Suppressor macrophage treated with lipopolysaccharide for 1 hour (primary cell): ENCODE measurements at regions not wholly inside any gene's neighbourhood (a gene's known extent, or its start where the extent isn't known, plus 50 kb on each side); places are given as distances from the start of the nearest gene placed in this dataset.
"Not testable (repeated sequence)": the region's sequence is repeated elsewhere in the genome, so short reads cannot be mapped to it uniquely, and the experiment has no call there.

Source experiments
- DNase-seq, 3 donors: peaks; one replicate each; pipeline ENCODE4 v3.0.0-alpha.2; 2020 to 2022

DNA sequence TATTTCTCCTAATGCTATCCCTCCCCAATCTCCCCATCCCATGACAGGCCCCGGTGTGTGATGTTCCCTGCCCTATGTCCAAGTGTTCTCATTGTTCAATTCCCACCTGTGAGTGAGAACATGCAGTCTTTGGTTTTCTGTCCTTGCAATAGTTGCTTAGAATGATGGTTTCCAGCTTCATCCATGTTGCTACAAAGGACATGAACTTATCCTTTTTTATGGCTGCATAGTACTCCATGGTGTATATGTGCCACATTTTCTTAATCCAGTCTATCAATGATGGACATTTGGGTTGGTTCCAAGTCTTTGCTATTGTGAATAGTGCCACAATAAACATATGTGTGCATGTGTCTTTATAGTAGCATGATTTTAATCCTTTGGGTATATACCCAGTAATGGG lies 51.3 kb upstream of the RIOK2 start:
- DNase-seq: not testable (repeated sequence)

DNA sequence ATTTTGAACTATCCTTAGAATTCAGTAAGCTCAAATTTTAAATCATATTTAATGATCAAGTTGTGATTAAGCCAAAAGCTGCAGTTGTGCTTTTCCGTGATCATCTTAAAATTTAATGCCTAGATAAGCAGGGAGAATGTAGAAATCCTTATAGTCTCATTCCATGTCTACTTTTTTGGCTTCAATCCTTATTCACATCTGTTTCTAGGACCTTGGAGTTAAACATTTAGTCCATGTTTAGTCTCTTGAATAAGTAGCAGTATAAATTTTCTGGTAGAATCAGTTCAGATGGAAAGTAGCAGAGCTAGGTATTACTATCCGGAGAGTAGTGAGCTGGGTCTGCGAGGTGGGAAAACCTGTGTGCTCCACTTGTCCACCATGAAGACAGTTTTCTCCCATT lies 59.3 kb upstream of the RIOK2 start:
- DNase-seq: no peak

DNA sequence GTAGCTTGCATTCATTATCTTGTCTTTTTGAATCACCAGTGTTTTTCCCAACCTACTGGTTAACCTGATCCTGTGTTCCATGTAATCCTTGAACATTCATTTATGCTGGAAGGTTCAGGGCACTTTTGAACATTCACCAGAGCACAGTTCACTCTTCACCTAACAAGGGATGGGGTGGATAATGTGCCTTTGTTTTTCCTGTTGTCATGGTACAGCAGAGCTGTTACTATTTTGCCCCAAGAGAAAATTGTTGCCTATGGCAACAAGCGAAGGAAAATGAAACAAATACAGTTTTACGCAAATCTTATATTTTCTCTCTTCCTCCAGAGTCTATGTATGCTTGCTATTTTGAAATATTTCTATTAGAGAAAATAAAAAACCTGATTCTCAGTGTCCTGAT lies 60.3 kb upstream of the RIOK2 start:
- no peak for DNase-seq

DNA sequence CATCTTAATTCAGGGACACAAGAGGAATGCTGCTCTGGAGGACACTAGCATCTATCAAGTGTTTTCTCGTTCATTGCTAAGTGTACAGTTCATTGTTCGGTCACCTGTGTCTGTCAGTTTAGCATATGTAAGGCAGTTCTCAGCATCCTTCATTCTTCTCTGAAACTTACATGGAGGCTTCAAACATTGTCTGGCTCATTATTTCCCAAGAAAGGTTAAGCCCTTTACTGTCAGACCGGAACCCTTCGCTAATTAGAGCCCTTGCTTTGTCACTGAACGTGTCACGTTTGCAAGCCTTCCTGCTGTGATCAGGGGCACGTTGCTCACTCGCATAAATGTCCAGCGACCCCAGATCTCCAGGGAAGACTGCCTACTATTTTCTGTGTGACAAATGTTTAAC lies 62.3 kb upstream of the RIOK2 start:
- DNase-seq: no peak

DNA sequence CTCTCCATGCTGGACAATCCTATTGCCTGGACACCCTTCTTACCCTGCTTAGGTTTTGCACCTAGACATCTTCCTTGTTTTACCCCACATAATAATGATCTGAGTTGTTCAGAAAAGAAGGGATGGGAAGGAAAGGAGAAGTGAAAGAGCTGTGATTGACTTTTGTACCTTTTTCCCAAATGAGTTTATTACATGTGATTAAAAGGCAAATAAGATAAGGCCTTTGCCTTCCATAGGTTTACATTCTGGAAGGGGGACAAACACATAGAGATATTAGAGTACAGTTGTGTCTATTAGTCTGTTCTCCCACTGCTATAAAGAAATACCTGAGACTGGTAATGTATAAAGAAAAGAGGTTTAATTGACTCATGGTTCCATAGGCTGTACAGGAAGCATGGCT lies 67.1 kb upstream of the RIOK2 start:
- no peak for DNase-seq

DNA sequence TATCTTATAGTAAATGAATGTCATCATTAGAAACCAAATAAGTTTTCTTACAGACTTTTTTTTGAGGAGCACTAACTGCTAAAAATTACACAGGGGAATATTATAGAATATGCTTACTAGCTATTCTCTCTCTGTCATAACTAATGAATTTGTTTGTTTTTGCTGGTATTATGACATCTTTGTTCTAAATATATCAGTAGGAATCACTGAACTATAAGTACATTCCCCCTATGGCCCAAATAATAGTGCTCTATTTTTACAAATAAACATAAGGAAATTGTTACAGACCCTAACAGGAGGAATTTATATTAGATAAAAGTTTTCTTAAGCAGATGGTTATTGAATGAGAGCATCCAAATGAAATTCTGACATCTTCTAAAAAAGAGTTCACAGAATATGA lies 83.0 kb upstream of the RIOK2 start:
- no peak for DNase-seq

DNA sequence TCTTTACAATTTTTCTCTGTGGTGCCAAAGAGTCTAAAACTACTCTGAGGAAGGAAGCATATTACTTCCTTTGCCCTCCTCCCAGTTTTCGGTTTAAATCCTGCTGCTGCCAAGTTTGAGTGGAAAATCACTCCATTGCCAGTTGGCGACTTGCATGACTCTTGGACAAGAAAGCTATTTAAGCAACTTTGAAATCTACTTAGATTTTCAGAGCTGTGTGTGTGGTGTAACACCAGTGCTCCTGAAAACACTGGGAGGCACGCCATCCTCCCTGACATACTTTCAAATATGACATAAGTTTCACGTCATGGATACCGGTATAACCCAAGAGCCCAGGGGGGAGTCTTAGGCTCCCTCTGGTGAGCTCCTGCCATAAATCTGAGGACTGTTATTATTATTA lies 83.5 kb upstream of the RIOK2 start:
- DNase-seq: no peak

DNA sequence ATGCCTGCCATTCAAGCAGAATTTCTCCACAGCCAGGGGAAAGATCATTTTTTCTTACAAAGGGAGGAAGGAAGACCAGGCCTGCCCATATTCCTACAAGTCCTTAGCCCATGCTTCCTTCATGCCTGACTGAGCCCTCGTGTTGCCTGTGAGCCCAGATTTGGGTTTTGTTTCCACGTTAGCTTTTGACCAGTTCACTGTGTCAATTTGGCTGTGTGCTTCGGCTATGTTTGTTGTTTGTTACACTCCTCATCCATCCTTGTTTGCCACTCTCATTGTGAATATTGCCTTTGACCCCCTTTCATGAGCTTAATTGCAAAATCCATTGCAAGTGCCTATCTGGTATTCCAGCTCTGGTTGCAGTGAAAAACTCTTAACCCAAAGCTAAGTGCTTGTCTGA lies 84.7 kb upstream of the RIOK2 start:
- DNase-seq: no peak

DNA sequence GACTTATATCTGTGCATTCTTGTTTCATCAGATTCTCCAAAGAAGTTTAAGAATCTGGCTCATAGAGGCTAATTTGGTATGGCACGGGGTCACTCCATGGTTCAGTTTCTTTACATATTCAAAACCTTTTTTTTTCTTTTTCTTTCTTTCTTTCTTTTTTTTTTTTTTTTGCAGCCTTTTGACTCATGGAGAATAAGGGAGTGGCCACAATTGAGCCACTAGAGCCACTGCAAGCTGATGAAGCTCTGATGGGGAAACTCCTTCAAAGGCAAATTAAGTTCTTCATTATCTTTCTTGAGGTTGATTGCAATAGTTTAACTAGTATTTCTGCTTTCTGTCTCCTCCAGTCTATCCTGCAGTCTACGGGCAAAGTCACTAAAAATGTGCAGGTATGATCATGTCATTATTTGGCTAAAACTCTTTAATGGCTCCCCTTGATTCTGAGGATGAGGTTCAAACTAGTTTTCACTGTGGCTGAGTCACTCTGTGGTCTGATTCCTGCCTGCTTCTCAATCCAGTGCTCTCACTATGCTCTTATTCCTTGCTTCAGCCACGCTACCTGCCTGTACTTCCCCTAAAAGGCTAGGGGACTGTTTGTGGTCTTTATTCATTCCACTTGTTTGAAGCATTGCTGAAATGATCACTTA lies 93.5 kb upstream of the RIOK2 start:
- no peak for DNase-seq

DNA sequence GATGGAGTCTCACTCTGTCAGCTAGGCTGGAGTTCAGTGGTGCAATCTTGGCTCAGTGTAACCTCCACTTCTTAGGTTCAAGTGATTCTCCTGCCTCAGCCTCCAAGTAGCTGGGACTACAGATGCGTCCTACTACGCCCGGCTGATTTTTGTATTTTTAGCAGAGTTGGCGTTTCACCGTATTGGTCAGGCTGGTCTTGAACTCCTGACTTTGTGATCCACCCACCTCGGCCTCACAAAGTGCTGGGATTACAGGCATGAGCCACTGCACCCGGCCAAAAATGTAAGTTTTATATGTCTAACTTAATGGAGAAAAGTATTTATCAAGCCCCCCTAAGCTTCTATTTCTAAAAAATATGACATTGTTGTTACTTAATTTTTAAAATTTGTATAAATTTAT lies 98.2 kb upstream of the RIOK2 start:
- no peak for DNase-seq

DNA sequence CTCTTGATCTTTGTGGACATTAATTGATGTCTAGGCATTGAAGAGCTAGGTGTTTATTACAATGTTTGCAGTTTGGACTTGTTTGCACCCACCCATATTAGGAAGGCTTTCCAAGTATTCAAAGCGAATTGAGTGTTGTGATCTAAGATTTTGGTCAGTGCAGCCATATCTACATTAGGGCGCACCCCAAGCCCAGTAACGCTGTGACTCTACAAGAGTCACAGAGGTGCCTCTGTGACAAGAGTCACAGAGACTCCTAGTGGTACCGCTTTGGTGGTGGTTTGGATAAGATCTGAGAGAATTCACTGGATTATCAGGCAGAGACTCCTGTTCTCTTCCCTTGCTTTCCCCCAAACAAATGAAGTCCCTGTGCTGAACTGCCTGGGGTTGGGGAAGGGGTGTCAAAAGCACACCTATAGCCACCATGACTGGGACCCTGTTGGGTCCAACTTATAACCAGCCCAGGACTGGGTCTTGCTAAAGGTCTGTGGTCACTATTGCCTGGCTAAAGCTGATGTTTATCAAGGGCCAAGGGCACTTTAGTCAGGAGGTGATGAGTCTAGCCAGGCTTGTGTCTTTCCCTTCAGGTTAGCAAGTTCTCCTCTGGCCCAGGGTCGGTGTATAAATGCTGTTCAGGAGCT lies 114.1 kb upstream of the RIOK2 start:
- DNase-seq: peak in 2 of 3 donors; percentile 23 to 27

DNA sequence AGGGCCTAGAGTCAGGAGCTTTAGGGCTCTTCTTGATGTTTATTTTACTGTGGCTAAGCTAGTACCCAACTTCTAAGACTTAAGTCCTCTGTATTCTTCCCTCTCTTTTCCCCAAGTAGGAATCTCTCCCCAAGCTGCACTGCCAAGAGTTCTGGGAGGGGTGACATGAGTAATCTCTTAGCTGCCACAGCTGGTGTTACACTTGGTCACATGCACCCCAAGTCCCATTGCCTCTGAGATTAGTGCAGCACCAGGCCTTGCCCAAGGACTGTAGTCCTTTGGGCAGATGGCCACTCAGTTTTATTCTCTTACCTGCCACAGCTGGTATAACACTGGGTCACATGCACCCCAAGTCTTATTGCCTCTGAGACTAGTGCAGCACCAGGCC lies 114.7 kb upstream of the RIOK2 start:
- no peak for DNase-seq

DNA sequence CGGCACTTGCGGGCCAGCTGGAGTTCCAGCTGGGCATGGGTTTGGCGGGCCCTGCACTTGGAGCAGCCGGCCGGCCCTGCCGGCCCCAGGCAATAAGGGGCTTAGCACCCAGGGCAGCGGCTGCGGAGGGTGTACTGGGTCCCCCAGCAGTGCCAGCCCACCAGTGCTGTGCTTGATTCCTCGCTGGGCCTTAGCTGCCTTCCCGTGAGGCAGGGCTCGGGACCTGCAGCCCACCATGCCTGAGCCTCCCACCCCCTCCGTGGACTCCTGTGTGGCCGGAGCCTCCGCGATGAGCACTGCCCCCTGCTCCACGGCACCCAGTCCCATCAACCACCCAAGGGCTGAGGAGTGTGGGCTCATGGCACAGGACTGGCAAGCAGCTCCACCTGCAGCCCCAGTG lies 118.1 kb upstream of the RIOK2 start:
- DNase-seq: not testable (repeated sequence)

DNA sequence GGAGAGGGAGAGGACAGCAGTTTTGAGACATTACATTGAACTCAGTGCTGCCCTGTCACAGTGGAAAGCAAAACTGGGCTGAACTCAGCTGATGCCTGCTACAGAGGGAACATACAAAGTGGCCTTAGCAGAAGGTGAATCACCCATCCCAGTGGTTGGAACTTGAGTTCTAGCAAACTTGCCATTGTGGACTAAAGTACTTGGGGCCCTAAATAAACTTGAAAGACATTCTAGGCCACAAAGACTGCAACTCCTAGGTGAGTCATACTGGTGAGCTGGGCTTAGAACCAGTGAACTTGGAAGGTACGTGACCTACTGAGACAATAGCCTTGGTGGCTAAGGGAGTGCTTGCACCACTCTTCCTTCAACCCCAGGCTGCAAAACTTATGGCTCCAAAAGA lies 155.7 kb upstream of the RIOK2 start:
- DNase-seq: no peak

DNA sequence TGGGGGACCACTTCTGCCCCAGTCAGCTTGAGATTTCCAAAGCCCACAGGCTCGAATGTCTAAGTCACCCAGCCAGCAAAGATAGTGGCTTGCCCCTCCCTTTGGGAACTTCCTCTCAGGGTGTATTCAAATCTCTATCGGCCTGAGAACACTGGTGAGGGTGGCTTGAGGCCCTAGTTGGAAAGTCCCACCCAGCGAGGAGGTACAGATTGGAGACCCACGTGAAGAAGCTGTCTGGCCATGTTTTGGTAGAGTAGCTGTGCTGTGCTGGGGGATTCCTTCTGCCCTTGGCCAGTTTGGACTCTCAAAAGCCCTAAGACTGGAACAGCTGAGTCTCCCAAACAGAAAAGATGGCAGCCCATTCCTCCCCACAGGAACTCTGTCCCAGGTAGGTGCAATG lies 172.7 kb upstream of the RIOK2 start:
- DNase-seq: no peak

DNA sequence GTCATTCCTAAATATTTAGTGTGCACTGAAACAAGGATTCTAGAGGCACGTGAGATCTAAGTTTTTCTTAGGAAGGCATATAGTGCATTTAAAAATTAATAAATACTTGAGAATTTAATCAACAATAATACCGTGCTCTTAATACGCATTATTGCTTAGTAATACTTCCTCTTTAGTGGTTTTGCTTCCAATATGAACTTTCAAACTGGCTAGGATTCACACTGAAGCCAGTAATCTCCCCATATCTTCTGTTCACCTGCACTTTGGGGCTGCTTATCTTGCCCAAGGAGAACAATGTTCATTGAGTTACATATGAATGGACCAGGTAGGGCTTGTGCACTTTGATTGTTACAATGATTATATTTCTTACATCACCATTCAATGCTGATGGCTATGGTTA lies 180.5 kb upstream of the RIOK2 start:
- DNase-seq: no peak

DNA sequence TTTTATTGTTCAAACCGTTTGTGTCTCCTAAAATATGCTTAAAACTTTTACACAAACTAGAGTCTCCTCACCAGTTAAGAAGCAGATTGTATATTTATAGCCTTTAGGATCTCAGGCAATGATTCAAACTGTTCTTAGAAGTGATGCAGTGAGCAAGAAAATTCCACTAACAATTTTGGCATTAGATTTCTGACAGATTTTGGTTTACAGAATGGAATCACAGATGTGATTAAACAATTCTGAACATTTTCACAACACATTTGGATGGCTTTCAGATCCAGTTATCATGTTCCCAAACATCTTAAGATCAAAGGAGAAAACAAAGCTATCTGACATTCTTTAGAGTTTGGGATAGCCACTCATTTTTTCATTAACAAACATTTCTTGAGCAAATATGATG lies 181.7 kb upstream of the RIOK2 start:
- no peak for DNase-seq

DNA sequence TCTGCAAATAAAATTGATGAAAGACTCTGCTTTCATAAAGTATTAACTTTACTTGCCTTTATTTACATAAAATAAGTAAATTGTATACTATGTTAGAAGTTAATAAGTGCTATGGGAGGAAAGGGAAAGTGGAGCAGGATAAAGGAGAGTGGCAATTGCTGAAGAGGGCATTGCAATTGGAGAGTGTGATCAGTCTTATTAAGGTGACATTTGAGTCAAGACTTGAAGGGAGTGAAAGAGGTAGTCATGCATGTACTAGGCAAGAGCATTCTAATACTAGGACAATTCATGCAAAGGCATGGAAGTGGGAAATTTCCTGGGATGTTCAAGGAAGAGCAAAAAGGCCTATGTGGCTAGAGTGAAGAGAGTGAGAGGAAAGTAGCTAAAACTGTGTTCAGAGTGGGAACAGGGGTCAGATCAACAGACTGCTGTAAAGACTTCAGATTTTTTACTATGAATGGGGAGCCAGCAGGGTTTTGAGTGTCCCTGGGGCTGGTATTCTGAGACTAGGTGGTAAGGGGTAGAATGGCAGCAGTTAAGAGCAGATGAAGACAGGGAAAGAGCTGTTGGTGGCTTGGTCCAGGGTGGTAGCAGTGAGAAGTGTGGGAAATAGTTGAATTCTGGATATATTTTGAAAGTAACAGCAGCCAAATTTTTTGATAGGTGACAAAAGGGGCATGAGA lies 182.3 kb upstream of the RIOK2 start:
- DNase-seq: no peak

DNA sequence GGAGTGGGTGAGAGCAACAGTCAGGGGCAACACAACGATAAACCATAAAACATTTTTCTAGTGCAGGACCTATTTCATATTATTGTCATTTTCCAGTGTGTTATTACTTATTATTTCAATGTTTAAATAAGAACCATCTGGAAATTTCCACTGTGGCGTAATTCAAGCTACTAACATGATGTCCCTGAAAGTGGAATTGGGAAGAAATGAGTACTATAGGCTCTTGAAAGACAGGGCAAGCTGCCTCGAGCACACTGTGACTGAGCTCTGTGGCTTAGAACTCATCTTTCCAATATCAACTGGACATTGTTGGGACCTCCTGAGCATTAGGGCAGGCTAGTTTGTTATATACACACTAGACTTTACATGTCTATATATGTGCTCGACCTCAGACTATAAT lies 182.9 kb upstream of the RIOK2 start:
- no peak for DNase-seq

DNA sequence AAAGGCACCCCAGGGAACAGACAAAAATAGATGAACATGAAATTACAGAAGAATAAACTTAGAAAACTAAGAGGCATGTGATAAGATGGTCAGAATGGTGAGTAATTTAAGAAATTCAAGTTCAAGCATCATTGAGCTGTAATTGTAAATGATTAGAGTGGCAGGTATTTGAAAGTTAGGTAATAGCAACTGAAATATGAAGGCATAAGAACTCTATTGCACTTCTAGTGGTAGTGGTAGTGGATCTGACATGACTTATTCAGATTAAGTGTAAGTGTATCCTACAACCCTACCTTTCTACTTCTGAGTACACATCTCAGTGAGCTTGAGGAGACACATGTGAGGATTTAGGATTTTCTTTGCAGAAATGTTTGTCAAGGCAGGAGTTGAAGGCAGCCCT lies 192.9 kb upstream of the RIOK2 start:
- no peak for DNase-seq

DNA sequence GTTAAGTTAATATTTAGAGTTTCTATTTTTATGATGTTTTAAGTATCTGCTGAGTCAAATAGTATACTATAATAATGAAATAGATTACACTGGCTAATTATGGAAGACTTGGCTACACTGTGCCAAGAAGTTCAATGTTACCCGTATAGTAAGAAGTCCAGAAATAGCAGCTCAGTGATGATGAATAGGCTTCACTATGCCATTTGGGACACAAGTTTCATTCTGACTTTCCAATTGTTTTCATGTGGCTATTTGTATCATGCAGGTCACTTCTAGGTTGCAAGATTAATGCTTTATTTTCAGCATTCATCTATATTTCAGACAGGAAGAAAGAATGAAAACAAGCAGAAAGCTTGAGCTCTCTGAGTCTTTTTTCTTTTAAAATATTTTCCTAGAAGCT lies 194.5 kb upstream of the RIOK2 start:
- no peak for DNase-seq

DNA sequence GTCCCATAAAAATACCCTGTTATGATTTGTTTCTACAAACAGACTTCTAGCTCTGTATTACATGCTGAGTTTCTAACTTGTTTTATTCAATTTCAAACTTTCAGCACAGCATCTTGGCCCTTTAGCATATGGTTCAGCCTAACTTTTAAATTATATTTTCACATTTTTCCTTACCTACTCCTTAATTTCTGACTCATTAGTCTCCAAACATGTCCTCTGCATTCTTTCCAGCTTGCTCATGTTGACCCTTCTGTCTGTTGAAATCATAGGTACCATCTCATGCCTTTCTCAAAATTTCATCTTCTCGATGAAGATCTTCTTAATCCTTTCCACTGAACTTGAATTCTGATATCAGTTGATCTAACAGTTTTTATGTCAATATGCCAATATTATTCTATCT lies 200.9 kb upstream of the RIOK2 start:
- no peak for DNase-seq

DNA sequence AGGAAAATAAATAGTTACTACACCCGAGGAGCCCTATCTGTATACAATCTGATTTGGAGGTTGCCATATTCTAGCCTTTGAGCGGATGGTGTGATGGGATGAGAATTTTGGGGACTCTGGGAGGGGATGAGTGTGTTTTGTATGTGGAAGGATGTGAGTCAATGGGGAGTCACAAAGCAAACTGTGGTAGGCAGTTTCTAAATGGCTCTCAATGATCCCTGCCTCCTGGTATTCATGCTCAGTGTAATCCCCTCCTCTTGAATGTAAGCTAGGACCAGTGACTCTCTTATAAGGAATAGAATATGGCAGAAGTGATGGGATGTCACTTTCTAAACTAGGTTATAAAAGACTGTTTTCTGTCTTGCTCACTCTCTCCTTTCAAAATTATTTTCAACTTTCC lies 205.7 kb upstream of the RIOK2 start:
- DNase-seq: no peak

DNA sequence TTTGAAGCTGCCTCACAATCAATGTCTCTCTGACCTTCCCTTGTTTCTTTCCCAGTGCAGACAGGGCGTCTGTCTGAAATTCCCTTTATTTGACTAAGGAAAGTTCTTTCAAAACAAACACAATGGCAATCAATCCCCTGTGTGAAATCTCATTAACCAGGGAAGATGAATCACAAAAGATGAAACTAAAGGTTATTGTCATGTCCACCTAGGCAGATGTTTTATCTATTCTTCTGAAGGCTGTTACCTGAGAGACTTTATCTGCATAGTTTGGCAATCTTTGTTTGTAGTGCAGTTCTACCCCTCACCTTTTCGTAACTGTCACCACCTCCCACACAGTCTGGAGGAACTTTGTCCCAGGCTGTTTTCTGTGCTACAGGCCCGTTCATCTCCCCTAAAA lies 217.5 kb upstream of the RIOK2 start:
- no peak for DNase-seq

DNA sequence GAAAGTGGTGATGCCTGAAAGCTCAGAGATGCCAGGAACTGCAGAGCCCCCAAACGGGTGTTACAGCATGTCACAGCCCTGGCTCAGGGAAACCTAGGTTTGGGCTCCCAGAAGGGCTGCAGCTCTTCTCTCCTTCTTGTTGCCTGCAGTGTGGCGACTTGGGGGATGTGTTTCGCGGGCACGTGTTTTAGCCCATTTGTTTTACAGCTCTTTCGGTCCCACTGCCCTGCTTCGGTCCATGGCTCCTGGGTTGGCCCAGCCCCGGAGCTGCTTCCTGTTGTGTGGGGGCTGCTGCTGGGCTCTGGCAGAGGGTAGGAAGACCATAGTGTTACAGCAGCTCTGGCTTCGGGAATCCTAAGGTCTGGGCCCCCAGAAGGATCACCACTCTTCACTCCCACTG lies 222.9 kb upstream of the RIOK2 start:
- DNase-seq: no peak
